T-helper 9 cell (primary cell): ENCODE measurements at regions not wholly inside any gene's neighbourhood (a gene's known extent, or its start where the extent isn't known, plus 50 kb on each side); places are given as distances from the start of the nearest gene placed in this dataset.

Source experiments
- DNase-seq: peaks from one replicate; pipeline ENCODE4 v3.0.0-alpha.2; 2020

DNA sequence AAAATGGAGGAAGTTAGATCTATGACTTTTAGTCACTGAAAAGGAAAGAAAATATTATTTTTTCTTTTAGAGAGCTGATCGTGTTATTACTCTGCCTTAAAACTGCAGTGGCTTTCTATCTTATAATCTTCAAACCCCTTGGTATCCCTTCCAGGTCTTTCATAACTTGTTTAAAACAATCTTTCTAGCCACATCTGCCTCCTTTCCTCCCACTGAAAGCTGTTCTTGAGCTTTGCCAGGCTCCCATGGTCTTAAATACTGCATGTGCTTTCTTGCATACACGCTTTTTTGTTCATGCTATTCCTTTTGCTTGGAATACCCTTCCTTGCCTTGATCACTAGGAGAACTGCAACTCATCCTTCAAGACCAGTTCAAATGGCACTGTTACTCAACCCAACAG lies 65.9 kb upstream of the GADD45A start:
- no peak for DNase-seq

DNA sequence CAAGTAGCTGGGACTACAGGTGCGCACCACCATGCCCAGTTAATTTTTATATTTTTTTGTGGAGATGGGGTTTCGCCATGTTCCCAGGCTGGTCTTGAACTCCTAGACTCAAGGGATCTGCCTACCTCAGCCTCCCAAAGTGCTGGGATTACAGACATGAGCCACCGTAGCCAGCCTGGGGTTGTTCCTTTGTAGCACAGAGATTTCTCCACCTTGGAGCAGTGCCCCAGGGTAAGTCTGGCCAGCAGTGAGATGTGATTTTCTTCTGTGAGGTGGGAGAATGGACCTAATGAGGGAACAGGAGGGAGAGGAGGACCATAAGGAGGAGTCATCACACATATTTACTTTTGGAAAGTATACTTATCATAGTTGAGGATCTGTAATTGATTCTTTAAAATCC lies 61.1 kb upstream of the GADD45A start:
- DNase-seq, result no peak

DNA sequence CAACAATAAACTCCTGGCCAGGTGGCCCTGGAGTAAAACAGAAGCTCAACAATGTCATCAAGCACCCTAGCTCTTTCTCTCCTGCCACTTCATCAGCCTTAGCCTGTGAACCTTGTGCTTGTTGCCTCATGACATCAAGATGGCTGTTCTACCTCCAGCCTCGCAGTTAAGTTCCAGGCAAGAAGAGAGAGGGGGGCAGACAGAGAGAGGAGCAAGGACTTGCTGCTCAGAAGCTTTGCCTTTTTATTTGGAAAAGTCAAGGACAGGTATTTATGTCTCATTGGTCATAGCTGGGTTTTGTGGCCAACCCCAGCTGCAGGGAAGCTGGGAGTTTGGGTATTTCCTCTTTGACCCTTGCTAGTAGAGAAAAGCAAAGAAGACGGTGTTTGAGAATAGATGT lies 60.3 kb upstream of the GADD45A start:
- no peak for DNase-seq

DNA sequence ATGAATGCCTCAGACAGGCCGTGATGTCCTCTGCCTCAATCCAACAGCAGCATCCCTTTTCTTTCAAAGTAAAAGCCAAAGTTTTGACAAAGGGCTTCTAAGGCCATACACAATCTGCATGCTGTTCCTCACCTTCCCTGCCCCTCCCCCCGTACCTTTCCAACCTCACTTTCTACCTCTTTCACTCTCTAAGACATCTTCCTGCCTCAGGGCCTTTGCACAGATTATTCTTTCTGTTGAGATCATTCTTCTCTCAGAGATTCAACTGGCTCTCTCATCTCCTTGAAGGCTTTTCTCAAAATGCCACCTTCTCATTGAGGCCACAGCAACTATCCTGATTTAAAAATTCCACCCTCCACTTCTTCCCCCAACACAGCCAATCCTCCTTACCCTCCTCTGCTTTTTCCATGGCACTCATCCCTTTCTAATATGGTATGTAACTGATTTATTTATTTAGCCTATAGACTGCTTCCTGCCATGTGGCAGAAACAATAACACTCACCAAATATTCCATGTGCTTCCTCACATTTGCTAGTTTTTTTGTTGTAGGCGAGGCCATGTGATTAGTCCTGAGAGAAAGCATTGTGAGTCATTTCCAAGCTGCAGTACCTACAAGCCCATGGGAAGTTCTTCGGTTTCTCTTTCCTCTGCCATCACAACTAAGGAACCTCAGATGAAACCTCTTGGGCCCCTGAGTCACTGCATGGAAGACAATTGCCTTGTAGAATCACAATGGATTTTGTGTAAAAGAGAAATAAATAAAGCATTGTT lies 58.7 kb upstream of the GADD45A start:
- no peak for DNase-seq

DNA sequence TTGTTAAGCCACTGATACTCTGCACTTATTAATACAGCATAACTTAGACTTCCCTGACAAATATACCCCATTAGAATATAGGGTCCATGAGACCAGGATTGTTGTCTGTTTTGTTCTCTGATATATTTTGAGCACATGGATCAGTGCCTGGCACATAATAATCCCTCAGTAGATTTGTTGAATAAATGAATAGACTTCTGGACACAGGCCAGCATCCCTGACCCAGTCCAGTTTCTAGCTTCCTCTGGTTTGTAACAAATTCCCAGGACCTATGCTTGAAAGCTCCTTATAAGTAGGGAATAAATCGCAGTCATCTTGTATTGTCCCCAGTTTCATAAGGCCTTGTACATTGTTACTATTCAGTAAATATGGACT lies 58.2 kb upstream of the GADD45A start:
- no peak for DNase-seq

DNA sequence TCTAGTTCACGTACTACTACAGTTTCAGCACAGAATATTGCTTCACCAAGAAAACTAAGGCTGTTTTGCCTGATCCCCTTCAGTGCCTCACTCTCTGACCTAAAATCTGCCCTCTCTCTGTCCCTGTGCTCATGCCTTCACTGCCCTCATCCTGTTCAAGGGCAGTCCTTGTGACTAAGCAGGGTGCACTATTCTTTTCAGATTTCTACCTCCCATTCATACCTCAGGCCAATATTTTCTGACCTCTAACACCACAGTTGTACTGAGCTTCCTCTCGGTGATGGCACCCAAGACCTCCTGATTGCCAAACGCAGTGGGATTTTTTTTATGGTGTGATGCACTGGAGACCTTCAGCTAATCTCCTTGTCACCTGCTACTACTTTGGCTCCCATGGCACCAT lies 57.7 kb upstream of the GADD45A start:
- no peak for DNase-seq

DNA sequence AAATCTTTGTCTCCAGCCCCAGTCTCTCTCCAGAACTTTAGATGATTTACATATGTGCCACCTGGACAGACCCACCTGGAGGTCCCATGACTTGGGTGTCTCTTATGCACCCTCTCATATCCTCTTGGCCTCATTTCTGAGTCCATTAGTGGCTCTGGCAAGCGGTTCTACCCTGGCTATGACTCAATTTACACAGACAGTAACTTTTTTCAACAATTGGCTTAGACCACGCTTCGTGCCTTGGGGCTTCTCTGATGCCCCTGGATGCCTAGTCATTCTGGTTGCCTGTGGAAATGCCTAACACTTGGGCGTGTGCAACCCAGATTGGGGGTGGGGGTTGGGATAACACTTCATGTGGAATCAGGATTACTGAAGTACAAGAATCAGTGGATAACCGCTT lies 57.1 kb upstream of the GADD45A start:
- DNase-seq, result no peak

DNA sequence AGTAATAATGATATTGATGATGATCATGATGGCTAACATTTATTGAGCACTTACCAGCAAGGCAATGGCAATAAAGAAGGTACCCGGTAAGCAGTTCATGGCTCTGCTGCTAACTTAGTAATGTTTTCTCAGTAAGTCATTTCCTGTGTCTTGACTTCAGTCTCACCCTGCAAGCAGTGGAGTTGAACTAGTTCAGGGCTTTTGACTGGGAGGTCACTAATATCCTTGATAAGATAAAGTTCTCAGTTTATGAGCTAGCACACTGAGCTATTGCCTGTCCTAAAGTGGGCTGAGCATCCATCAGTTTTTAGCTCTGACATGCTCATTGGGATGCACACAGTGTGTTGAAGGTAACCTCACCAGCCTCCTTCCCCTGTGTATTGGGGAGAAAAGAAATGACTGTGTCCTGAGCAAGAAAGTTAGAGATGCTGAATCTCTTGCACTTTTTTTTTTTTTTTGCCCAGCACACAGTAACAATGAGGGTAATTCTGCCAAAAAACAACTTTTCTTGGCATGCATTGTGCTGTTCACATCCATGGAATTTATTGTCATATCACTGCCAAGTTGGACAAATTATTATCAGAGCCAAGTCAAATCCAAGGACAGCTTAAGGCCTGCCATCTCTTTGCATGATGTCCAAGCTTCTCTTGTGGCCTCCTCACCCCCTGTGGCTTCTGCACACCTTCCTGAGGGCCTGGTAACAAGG lies 55.5 kb upstream of the GADD45A start:
- DNase-seq, result no peak

DNA sequence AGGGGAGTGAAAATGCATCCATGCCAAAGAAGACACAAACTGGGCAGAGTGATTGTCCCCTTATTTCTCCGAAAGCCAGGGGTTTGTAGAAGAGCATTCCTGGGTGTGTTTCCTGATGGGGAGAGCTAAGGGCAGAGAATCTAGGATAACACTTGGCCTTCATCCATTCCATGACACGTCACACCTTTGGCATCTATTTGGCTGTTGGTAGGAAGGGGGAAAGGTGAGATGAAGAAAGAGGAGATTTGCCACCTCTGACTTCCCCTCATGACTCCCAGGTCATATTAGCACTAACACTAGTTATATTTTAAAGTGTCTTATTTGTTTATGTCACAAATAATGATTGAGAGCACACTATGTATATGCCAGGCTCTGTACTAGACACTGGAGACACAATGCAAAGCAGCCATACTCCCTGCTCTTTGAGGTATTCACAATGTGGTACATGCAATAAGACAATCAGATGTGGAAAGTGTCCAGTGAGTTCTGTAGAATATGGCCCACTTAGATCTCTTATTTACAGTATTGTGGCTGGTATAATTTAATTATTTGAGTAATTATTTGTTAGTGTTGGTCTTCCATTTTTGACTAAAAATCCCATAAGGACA lies 54.5 kb upstream of the GADD45A start:
- no peak for DNase-seq

DNA sequence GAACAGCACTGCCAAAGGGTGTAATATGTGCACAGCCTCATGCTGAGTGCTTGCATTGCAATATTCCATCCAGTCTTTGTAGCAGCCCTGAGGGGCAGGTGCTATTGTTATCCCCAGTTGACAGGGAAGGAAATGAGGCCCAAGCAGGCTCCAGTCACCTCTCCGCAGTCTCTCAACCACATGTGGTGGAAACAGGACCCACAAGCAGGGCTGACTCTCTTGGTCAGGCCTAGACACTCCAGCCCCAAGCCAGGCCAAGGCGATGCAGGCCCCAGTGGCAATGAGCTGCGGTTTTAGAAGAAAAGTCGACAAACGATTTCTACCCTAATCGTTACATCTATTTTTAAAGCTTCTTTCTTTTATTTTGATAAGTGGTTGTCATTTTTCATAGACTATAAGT lies 52.6 kb upstream of the GADD45A start:
- DNase-seq, result no peak

DNA sequence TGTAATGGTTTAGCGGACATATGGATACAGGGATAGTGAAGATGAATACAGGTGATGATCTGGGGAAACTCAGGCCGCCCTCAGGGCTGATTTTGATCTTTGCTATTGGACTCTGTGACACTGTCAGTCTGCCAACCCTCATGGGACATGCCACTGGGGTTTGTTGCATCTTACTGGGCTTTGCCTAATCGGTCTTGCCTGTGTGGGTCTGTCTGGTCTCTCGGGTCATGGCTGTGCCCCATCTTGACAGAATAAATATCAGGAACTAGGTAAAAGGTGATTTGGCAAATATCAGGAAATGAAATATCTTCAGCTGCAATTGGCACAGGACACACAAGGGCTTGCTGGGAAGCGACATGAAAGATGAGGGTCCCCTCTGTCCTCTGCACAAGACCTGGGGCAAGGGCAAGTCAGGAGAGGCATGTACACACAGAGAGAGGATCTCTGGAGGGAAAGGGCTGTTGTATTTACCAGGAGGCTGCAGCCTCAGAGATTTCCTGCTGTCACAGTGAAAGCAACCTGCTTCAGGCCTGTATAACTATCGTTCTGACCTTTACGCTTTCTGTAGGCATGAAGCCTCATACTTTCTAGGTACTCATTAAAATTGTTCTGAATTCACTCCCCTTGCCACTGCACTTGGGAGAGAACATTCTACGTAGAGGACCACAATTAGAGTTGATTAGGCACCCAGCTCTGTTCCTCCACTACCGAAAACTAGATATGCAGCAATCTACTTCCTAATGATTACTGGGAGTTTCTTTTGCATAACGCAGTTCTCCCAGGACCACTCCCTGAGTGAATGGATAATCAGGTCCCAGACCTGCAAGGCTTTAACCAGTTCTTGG lies 52.0 kb upstream of the GADD45A start:
- no peak for DNase-seq

DNA sequence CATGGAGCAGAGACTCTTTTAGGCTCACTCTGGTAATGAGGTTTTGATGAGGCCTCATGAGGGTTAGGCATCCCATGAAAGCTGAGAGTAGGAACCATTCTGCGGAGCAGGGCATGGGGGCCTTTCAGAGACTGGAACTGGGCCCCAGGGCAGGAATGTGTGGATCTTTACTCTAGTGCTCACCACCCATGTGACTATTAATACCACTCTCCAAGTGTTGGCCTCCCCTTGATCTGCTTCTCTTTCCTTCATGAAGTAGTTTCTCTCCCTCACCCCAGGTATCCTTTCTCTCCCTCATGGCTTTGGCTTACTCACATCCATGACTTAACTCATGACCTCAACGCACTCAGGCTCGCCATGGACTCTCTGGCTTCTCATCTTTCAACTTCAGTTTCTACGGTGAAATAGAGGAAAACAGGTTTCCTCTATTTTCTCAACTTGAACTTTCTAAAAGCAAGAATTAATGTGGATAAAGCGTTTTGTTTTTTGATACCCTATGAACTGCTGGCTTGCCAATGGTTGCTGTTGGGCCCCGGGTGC lies 50.5 kb upstream of the GADD45A start:
- no peak for DNase-seq

DNA sequence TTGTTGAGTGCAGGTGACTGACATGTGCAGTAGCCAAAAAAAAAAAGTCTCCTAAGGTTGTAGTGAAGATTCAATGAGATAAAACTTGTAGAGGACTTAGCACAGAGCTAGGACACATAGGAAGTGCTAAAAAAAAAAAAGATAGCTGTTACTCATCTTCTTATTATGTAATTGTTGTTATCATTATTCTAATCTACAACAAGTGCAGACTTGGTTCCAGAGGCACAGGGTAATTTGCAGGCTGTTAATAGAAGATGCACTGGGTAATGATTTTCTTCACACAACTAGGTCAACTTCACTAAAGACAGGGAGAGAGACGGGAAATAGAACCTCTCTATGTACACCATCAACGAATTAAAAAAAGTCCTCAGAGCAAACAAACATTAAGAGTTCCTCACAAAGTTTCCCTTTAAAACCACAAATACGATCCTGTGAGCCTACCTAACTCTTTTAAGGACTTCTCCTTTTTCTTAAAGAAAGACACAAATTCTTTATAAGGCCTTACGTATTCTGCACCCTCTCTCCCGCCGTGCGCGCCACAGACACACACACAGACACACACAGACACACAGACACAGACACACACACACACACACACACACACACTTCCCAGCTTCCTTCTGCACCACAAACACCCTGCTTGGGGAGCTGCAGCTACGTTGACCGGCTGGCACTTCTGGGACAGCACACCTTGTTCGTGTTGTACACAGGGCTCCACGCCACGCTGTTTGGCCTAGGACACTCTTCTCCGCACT lies 49.8 kb upstream of the GADD45A start:
- DNase-seq, result no peak
